ENCODE measurements at regions not wholly inside any gene's neighbourhood (a gene's known extent, or its start where the extent isn't known, plus 50 kb on each side); places are given as distances from the start of the nearest gene placed in this dataset.

- TF ChIP-seq CTCF (IDR thresholded peaks at IDR 0.05) (no peak), POLR2A (IDR thresholded peaks at IDR 0.05) (no peak), EP300 (IDR thresholded peaks at IDR 0.05) (no peak)
Measured at GRCh38 chr22:49426098-49426497, 401.6 kb downstream of the BRD1 start.
